GM12872 (cell line): ENCODE measurements at regions not wholly inside any gene's neighbourhood (a gene's known extent, or its start where the extent isn't known, plus 50 kb on each side); places are given as distances from the start of the nearest gene placed in this dataset.

Source experiments
- CTCF ChIP-seq: IDR thresholded peaks from 3 replicates; pipeline ENCODE4 v1.5.1; 2011; ENCODE audit warnings: low read depth, mild to moderate bottlenecking, low read length, moderate library complexity; ENCODE audit not compliant: insufficient read depth

GRCh38 chr11:112644410-112645131 is 316.6 kb upstream of the NCAM1 start:
- no peak for TF ChIP-seq CTCF

GRCh38 chr11:112649856-112650255 is 311.4 kb upstream of the NCAM1 start:
- no peak for TF ChIP-seq CTCF

- TF ChIP-seq CTCF: no peak
Measured at GRCh38 chr11:112650527-112650926, 310.7 kb upstream of the NCAM1 start.

- no peak for TF ChIP-seq CTCF
Measured at GRCh38 chr11:112651386-112651785, 309.8 kb upstream of the NCAM1 start.

- no peak for TF ChIP-seq CTCF
Measured at GRCh38 chr11:112652786-112653390, 308.3 kb upstream of the NCAM1 start.

- no peak for TF ChIP-seq CTCF
Measured at GRCh38 chr11:112655371-112655770, 305.8 kb upstream of the NCAM1 start.

- TF ChIP-seq CTCF: no peak
Measured at GRCh38 chr11:112656772-112657428, 304.3 kb upstream of the NCAM1 start.
